ENCODE measurements at regions not wholly inside any gene's neighbourhood (a gene's known extent, or its start where the extent isn't known, plus 50 kb on each side); places are given as distances from the start of the nearest gene placed in this dataset.

GRCh38 chr22:34129691-34130486, 209.6 kb upstream of the LARGE1 start:
- TF ChIP-seq EZH2phosphoT487 (IDR thresholded peaks at IDR 0.05; ENCODE audit: insufficient read depth, low read depth) (no peak), EZH2 (IDR thresholded peaks at IDR 0.05; ENCODE audit: insufficient read depth, poor library complexity, severe bottlenecking) (no peak)

Measured in GM23248 (cell line).